ENCODE measurements at regions not wholly inside any gene's neighbourhood (a gene's known extent, or its start where the extent isn't known, plus 50 kb on each side); places are given as distances from the start of the nearest gene placed in this dataset.
"Not testable (repeated sequence)": the region's sequence is repeated elsewhere in the genome, so short reads cannot be mapped to it uniquely, and the experiment has no call there.

DNA sequence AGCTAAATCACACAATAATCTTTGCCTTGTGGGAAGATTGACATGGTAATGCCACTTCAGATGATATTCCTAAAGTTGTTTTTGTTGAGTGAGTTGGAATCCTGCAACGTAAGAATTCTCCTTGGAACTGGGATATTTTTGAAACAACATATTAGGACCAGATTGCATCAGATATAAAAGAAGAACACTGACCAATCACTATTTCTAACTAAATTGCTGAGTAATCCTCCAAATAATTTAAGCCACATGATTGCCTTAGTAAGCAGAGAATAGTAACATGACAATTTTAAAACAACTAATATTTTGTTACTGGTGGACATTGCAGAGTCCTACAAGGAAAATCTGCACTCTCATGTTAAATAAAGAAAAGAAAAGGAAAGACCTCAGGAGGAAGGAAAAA is 353.9 kb upstream of the LMCD1 start:
- FAIRE-seq: no peak

DNA sequence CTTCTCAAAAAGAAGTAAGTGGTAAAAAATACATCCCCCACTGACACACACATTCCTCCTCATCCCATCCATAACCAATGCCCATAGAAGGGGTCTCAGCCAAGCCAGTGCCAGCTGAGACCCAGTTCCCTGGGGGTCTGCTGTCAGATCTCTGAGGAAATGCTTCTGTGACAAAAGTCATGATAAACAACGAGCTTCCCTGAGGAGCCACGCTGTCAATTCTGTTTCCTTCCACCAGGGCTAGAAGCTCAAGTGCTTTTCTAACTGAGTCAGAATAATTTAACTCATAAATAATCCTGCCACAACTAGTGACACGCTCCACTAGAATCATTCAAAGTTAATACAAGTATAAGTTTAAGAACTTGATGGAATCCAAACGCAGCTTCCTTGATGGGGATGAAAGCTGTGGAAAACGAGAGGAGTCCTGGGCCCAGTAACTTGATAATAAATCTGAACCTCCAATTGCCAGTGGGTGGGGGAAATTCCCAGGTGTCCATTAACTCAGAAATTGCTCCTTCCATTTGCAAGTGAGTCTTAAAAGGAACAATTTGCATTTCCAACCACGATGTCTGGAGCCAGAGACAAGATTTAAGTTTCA is 348.7 kb upstream of the LMCD1 start:
- FAIRE-seq: no peak

DNA sequence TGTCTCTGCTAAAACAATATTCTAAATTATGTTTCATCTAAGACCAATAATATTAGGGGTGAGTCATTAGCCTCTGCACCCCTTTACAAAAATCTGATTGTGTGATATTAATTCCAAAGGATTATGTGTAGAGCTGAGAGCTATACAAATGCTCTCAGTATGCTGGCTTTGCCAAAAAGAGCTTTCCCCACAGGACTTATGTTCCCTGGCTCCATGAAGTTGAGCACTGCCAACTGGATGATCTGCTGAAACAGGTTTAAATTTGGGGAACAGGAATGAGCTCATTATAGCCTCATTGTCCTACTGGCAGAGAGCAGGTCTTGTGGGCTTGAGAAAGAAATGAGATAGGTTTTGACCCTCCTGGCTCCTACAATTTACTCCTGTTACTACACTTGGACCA is 347.8 kb upstream of the LMCD1 start:
- FAIRE-seq: no peak

DNA sequence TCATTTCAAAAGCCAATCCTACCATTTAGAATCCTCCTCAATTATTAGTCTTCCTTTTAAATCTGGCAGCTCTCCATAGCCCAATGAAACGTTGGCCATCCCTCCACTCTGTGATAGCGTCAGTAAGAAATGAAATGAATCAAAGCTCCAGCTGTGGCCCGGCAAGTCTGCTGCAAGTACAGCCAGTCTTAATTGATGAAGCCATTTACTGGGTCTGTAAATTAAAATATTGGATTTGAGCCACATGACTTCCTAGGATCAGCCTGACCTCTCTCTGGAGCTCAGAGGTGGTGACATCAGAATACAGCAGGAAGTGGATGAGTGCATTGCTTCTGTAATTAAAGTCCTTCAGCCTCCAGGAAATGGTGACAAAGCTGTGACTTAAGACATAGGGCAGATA is 347.0 kb upstream of the LMCD1 start:
- no peak for FAIRE-seq

DNA sequence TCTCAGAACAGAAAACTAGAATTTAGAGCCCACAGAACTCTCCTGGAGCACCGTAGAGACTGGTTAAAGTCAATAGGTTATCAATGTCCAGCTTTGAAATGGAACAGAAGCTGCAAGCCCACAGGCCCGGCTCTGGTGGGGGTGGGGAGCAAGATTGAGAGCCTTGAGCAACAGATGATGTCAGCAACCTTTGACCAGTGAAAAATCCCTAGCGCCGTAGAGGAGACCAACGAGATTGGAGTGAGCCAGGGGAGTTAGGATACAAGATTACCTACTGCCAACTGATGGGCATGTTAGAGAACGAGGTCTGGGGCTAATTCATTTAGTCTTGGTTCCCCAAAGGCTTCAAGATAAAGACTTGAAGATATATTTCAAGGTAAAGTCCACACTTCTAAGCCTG is 345.5 kb upstream of the LMCD1 start:
- no peak for FAIRE-seq

DNA sequence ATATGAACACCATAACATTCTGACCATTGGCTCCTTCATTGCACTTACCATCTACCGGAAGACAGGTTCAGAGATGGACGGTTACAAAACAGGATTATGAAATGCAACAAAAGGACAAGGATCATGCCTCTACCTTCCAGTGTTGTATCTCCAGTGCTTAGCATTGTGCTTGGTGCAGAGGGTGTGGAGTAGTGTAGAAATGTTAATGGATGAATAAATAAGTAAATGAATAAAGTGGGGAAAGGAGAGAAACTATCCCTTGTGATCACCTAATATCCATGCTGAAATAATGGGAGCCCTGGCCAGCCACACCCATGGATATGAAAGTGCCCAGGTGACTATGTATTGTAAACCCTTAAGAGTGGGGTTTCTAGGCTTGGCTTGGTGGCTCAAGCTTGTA is 344.8 kb upstream of the LMCD1 start:
- FAIRE-seq: no peak

DNA sequence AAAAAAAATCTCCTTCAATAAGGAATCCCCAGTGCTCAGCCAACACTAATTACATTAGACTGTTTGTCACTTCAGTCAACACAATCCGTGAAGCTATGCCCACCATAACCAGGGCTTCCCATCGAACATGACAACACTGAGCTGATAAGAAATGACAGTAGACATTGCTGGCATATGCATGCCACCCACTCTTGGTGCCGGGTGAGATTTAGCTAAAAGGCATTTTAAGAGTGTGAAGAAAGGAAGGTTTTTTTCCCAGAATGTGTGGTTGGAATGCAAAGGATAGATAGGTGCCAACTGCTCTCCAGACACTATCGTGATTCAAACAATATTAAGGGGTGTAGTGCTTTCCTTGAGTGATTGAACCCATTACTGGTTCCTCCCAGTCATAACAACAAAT is 344.0 kb upstream of the LMCD1 start:
- FAIRE-seq: no peak

DNA sequence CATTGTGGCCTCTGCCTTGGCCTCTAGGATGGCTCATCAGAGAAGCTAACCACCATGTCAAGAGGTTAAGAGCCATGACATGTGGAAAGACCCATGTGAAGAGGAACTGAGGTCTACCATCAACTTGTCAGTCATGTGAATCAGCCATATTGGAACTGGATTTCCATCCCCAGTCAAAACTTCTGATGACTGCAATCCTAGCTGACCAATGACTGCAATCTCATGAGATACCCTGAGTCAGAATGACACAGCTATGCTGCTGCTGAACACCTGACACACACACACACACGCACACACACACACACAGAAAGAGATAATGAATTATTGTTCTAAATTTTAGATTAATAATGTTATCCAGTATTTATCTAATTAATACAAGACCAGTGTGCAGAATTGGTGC is 337.5 kb upstream of the LMCD1 start:
- no peak for FAIRE-seq

DNA sequence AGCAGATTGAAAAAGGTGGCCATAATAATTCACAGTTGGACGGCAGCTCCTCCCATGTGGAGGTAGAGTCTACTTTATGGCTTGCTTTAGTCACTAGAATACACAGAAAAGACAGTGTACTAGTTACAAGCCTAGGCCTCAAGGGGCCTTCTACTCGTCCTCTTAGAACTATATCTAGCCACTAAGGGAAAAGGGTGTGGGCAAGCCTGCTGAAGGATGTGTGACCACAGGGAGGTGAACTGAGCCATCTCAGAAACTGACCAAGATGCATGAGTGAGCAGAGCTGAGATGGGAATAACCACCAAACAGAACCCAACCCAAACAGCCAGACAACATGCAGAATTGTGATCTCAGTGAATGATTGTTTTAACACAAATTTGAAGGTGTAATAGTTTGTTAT is 335.6 kb upstream of the LMCD1 start:
- no peak for FAIRE-seq

DNA sequence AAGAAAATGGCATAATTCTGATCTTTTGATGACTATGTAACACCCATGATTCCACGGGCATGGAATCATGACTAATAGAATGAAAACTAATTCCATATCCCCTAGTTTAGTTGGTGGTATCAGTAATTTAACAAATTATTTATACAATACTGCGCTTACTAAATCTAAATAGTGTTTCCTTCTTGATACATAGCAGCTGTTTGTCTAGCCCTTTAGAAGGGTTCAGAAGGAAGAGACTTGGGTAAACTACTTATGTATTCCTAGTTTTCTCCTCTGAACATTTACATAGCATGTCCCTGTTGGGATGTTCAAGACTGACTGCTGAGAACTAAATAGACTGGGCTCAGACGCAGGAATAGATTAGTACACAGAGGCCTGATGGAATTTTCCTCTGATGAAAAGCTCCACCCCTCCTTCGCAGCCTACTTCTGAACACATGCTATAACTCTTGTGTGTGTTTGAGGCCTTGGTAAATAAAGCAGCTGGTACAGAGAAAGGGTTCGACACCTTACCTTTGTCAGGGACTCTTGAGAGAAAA is 330.6 kb upstream of the LMCD1 start:
- no peak for FAIRE-seq

DNA sequence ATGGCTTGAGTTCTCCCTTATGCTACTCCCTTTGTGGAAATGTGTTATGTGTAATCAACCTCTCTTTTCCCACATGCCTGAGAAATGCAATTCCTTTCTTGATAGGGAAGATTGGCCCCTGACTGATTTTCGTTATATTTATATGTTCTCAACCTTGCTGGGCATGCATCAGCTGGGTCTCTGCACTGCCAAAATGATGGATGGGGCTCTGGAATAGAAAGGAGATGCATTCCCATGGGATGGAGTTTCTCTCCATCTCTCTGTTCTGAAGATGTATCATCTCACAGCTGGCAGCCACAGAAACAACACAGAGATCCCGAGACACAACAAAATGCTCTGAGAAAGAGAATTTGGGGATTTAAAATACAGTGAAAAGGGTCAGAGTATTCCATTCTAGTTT is 327.7 kb upstream of the LMCD1 start:
- no peak for FAIRE-seq

DNA sequence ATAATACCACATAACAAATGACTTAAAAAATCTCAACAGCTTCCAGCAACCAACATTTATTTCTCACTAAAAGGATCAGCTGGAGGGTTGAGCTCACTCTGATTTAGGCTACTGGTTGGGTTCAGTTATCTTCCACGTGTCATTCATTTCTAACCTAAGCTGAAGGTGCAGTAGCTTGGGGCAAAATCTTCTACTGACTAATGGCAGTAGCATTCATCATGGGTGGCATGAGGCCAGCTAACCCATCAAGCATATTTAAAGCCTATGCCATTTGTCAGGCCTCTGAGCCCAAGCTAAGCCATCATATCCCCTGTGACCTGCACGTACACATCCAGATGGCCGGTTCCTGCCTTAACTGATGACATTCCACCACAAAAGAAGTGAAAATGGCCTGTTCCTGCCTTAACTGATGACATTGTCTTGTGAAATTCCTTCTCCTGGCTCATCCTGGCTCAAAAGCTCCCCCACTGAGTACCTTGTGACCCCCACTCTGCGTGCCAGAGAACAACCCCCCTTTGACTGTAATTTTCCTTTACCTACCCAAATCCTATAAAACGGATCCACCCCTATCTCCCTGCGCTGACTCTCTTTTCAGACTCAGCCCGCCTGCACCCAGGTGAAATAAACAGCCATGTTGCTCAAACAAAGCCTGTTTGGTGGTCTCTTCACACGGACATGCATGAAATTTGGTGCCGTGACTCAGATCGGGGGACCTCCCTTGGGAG is 324.7 kb upstream of the LMCD1 start:
- FAIRE-seq: not testable (repeated sequence)

DNA sequence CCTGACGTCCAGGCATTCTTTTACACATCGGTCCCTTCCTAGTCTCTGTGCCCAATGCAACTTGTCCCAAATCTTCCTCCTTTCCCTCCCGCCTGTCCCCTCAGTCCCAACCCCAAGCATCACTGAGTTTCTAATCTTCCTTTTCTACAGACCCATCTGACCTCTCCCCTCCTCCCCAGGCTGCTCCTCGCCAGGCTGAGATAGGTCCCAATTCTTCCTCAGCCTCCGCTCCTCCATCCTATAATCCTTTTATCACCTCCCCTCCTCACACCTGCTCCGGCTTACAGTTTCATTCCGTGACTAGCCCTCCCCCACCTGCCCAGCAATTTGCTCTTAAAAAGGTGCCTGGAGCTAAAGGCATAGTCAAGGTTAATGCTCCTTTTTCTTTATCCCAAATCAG is 323.1 kb upstream of the LMCD1 start:
- FAIRE-seq: not testable (repeated sequence)

DNA sequence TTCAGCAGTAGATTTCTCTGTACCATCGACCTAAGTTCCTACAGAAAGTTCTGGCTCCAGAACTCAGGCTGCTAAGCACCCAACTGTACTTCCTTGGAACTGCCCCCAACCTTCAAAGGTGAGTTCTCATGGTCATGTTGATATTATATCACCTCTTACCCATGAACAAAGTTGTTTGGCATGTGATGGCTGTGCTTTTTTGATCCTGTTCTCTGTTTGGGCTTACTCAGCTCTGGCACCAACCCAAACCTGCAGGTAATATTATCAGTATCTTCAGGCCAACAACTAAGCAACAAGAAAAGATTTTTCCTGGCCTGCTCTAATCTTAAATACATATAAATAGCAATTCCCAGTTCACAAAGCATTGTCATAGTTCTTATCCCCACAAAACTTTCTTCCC is 318.7 kb upstream of the LMCD1 start:
- no peak for FAIRE-seq

DNA sequence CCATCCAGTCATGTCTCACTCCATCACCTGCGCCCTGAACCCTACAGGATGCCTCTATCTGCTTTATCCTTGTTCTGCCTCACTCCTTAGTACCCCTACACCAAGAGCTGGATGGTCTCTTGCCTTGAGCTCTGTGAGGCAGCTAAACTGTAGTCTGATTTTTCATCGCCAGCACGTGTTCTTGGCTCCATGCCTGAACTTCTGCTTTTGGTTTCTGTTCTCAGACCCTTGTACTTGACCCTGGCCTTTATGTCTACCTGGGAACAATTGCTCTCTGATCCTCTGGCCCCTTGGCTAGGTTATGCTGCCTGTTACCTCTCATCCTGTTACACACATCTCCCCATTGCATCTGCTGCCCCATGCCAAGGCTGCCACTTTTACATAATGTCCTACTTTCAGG is 318.0 kb upstream of the LMCD1 start:
- FAIRE-seq: no peak

DNA sequence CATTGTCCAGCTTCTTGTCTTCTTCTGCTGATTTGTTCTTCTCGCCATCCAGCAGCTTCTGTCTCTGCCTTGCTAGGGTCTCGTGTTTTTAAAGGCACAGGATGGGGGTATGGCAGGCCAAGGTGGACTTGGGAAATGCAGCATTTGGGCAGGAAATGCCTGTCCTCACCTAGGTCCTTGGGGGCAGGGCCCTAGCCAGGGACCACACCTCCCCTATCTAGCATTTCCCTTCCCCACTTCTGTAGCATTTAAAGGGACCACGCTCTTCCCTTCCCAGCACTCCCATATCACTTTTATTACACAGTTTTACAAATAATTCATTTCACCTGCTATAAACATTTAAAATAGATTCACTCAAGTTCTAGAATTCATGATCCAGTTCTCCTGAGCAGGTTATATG is 315.4 kb upstream of the LMCD1 start:
- no peak for FAIRE-seq

DNA sequence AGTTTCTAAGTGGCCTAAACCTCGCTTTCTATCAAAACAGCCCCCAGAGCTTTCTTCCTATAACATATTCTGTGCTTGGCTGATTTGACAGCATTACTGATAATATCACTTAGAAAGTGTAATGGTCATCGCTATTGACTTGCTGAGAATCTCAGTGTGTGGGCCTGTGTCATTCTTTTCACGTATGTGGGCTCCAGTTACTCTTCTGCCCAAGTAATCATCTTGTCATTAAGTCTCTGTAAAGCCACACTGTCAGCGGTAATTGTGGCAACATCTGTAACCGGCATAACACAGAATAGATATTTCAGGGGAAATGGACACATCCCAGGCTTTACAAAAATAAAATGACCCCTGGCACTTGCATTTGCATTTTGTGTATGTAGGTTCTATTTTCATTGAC is 313.6 kb upstream of the LMCD1 start:
- FAIRE-seq: no peak

DNA sequence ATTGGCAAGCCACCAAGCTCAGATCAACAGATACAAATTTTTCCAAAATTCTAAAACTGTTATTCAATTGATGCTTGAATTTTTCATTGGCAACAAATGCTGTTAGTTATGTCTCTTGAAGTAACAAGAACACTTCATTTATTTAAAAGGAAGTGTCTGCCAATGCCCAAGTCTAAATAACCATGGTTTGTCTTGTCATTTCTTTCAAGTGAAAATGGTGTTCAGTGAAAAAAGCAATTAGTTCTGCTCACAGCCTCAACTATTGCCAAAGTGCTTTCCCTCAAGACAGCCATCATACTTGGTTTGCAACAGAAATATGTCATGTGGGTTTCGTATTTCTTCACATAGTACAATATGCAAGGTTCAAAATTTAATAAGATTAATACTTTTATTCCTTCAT is 312.6 kb upstream of the LMCD1 start:
- FAIRE-seq: no peak

DNA sequence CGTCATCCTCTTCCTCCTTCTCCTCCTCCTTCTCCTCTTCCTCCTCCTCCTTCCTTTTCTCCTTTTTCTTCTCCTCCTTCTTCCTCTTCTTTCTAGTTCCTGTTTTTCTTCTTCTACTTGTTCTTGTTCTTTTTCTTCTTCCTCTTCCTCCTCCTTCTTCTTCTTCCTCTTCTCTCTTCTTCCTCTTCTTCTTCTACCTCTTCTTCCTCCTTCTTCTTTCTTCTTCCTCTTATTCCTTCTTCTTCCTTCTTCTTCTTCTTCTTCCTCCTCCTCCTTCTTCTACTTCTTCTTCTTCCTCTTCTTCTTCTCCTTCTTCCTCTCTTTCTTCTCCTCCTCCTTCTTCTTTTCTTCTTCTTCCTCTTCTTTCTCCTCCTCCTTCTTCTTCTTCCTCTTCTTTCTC is 310.2 kb upstream of the LMCD1 start:
- FAIRE-seq: no peak

DNA sequence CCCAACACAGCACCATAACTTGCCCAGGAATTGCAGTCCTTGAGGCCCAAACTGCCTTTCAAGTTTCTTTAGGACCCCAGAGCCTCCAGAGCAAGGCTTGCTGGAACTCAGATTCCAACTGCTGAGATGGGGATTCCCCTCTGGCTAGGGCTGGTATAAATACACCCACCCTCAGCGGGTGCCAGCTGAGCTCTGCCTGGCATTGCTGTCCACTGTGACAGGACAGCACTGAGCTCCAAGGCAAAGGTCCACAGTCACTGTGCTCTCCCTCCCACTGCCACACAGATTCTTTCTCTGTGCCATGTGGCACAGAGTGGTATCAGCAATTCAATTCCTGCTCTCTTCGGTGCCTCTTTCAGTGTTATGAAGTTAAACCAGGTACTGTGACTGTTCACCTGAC is 304.2 kb upstream of the LMCD1 start:
- FAIRE-seq: no peak

DNA sequence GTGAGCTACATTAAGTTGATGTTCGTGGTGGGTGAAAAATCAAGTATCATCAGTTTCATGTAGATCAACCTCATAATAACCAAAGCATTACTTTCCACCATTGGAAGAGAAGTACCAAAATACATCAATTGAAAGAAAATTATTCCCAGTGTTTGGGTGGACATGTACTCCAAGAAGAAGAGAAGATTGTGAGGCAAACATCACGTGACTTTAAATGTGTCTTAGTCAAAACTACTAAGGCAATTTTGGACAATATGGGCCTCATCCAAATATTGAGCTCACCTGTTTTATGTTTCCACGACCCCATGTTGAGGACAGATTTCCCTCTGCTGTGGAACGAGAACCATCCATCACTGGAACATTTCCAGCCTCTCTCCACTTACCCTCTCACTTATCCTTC is 303.0 kb upstream of the LMCD1 start:
- FAIRE-seq: no peak

DNA sequence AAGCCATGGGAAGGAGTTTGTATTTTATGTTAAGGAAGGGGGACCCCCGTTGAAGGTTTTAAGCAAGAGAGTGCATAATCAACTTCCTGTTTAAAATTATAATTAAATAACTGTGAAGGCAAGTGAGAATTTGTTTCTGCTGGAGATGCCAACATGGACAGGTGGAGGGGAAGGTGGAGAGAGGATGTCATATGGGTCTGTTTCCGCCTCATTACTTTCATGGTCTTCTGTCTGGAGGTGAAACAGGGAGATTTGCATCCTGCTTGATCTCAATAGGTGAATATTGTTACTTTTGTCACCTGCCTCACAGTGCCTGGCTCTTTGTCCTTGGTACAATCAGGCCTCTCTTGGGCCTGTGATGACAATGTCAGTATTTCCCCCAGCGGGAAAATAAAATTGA is 300.6 kb upstream of the LMCD1 start:
- FAIRE-seq: no peak

DNA sequence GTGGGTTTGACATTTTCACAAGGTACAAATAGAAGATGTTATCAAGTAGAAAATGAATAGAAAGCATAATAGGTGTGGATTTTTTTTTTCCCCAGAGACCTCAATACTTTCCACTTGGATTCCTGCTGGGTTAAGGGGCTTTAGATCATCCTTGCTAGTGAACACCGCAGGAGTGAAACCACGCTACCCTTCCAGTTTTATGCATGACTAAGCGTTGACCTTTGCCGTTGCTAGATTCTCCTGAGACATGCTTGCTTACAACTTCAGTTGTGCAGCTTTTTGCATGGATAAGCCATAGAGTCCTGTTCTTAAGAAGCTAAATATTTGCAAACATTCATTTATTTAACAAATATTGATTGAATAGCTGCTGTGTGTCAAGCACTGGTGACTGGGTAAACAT is 299.7 kb upstream of the LMCD1 start:
- FAIRE-seq: no peak

DNA sequence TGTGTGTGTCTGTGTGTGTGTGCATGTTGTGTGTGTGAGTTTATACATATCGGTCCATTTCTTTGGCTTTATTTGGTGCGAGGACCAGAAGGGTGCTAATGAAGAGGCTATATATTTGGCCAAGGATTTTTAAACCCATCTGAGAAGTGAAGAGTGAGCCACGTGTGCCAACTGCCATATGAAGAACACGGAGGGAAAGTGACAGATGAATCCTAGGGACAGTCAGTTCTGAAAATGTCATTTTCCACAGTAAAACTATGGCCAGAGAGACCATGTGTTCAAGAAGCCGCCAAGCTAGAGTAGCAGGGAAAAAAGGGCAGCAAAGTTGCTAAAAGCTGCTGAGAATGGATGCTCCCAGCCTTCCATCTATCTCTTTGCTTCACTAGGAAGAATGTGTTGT is 297.3 kb upstream of the LMCD1 start:
- no peak for FAIRE-seq

All from A204.1 (cell line).